OCI-LY7 (cell line): ENCODE measurements at regions not wholly inside any gene's neighbourhood (a gene's known extent, or its start where the extent isn't known, plus 50 kb on each side); places are given as distances from the start of the nearest gene placed in this dataset.

ENCODE experiments used
- EZH2phosphoT487 ChIP-seq: fragments of 200-600 bp; sonication (generic); IDR thresholded peaks from 2 replicates; pipeline ENCODE4 v1.6.1; 2018; ENCODE audit warnings: low read depth, borderline replicate concordance, mild to moderate bottlenecking, mixed run types, antibody characterized with exemption, low read length, moderate library complexity, mixed read lengths
- TF ChIP-seq, protein P1 (sequence below): fragments of 200-600 bp; sonication (generic); conservative IDR thresholded peaks from 2 replicates; pipeline ENCODE4 v1.5.1; 2014; ENCODE audit warnings: mild to moderate bottlenecking, antibody characterized with exemption, low read length, moderate library complexity, mixed read lengths

DNA sequence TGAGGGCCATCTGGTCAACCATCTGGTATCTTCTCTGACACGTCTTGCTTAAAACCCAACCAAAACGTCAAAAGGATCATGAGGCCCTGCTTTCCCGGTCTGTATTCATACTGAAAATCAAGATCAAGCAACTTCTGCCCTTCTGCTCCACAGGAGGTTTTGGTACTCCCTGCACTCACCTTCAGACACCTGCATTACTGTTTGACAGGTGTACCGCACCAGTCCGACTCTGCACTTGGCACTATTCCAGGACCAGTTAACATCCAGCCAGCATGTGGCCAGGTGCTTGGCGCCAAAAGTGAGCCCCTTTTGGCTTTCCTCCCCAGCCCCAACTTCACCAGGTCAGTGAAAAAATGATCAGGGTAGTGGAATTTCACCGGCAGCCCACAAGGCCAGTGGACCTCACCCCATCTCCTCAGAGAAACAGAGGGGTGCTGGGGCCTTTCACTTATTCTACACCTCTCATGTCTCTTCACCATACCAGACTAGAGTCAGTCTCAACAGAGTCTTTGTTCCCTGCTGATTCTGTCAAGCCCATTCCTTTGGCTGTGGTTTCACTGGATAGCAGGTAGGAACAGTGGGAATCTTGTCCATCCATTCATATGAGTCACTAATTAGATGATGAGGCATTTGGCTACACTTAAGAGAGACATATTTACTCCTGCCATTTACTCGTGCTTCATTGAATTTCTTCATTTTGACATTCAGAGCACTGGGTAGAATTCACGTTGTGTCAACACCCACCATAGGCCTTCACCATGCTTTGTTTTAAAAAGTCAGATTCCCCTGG lies 85.3 kb downstream of the ZNF726 start:
- TF ChIP-seq, protein P1, sequence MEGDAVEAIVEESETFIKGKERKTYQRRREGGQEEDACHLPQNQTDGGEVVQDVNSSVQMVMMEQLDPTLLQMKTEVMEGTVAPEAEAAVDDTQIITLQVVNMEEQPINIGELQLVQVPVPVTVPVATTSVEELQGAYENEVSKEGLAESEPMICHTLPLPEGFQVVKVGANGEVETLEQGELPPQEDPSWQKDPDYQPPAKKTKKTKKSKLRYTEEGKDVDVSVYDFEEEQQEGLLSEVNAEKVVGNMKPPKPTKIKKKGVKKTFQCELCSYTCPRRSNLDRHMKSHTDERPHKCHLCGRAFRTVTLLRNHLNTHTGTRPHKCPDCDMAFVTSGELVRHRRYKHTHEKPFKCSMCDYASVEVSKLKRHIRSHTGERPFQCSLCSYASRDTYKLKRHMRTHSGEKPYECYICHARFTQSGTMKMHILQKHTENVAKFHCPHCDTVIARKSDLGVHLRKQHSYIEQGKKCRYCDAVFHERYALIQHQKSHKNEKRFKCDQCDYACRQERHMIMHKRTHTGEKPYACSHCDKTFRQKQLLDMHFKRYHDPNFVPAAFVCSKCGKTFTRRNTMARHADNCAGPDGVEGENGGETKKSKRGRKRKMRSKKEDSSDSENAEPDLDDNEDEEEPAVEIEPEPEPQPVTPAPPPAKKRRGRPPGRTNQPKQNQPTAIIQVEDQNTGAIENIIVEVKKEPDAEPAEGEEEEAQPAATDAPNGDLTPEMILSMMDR, result no peak
- no peak for TF ChIP-seq EZH2phosphoT487
